KMS-11 (cell line): ENCODE measurements at regions not wholly inside any gene's neighbourhood (a gene's known extent, or its start where the extent isn't known, plus 50 kb on each side); places are given as distances from the start of the nearest gene placed in this dataset.

Experiments
- H2AFZ ChIP-seq: fragments of 200-600 bp; sonication (generic); 2 replicates; pipeline ENCODE4 v1.6.1; 2016; ENCODE audit warnings: antibody characterized with exemption, mixed run types, low read depth
- H3K27ac ChIP-seq: fragments of 200-600 bp; sonication (generic); 2 replicates; pipeline ENCODE4 v1.6.1; 2016; ENCODE audit warnings: mild to moderate bottlenecking, mixed run types
- H3K27me3 ChIP-seq: fragments of 200-600 bp; sonication (generic); 2 replicates; pipeline ENCODE4 v1.6.1; 2017; ENCODE audit warnings: mild to moderate bottlenecking, low read depth, mixed run types, moderate library complexity; ENCODE audit not compliant: insufficient read depth
- H3K36me3 ChIP-seq: fragments of 200-600 bp; sonication (generic); 2 replicates; pipeline ENCODE4 v1.6.1; 2017; ENCODE audit warnings: mild to moderate bottlenecking, mixed run types; ENCODE audit not compliant: insufficient read depth
- H3K4me1 ChIP-seq: fragments of 200-600 bp; sonication (generic); 2 replicates; pipeline ENCODE4 v1.6.1; 2016; ENCODE audit warnings: mild to moderate bottlenecking, low read depth, mixed run types; ENCODE audit not compliant: poor library complexity, severe bottlenecking
- H3K4me2 ChIP-seq: fragments of 200-600 bp; sonication (generic); 2 replicates; pipeline ENCODE4 v1.7.0; 2016; ENCODE audit warnings: mild to moderate bottlenecking, mixed run types
- H3K4me3 ChIP-seq: fragments of 200-600 bp; sonication (generic); IDR thresholded peaks from 2 replicates; pipeline ENCODE4 v1.6.1; 2017; ENCODE audit warnings: low read depth, low read length, mixed read lengths; ENCODE audit not compliant: insufficient read depth
- H3K79me2 ChIP-seq: fragments of 200-600 bp; sonication (generic); 2 replicates; pipeline ENCODE4 v1.6.1; 2016; ENCODE audit warnings: low read depth, mixed run types; ENCODE audit not compliant: insufficient read depth
- H3K9ac ChIP-seq: fragments of 200-600 bp; sonication (generic); 2 replicates; pipeline ENCODE4 v1.6.1; 2016; ENCODE audit warnings: mild to moderate bottlenecking, mixed run types
- H4K20me1 ChIP-seq: fragments of 200-600 bp; sonication (generic); 2 replicates; pipeline ENCODE4 v1.6.1; 2016; ENCODE audit warnings: mild to moderate bottlenecking, mixed run types; ENCODE audit not compliant: insufficient read depth
- CTCF ChIP-seq: fragments of 200-600 bp; sonication (generic); conservative IDR thresholded peaks from 2 replicates; pipeline ENCODE4 v1.6.1; 2017; ENCODE audit warnings: low read depth, mild to moderate bottlenecking, antibody characterized with exemption, low read length, moderate library complexity, mixed read lengths

- Histone ChIP-seq H3K27ac (no peak overlapping the region), H3K36me3 (no peaks in the 10 kb centered on the region), H3K4me2 (no peak overlapping the region), H3K4me1 (no peaks in the 10 kb centered on the region), H2AFZ (no peak overlapping the region), H3K79me2 (no peaks in the 10 kb centered on the region), H3K9ac (no peak overlapping the region), H3K4me3 (no peak overlapping the region), H3K27me3 (no peaks in the 10 kb centered on the region), H4K20me1 (no peaks in the 10 kb centered on the region)
- no peak for TF ChIP-seq CTCF
Measured at GRCh38 chr3:77885381-77885780, 845.5 kb downstream of the ROBO2 start.

DNA sequence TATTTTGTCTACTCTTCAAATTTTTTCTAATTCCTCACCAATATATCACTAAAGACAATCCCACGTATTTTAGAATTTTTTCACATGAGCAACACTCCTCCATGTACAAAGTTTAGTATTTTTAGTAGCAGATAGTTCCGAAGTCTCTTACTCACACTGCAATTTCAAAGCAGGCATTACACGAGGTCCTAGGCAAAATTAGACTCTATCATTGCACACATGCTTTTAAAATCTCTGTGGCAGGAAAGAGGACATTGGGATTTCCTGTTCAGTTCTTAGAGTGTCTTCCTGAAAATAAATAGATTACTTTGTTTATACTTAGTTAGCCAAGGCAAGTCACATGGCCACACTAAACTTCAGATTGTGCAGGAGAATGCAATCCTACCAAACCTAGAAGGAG, 847.7 kb downstream of the ROBO2 start:
- no peaks in the 10 kb centered on the region for H3K36me3 ChIP-seq
- no peak for TF ChIP-seq CTCF
- no peaks in the 10 kb centered on the region for H3K79me2 ChIP-seq
- H3K9ac ChIP-seq, result no peak overlapping the region
- no peak overlapping the region for H3K27ac ChIP-seq
- no peaks in the 10 kb centered on the region for H4K20me1 ChIP-seq
- H3K4me3 ChIP-seq, result no peak overlapping the region
- no peak overlapping the region for H3K4me2 ChIP-seq
- no peak overlapping the region for H2AFZ ChIP-seq
- no peaks in the 10 kb centered on the region for H3K4me1 ChIP-seq
- H3K27me3 ChIP-seq, result no peaks in the 10 kb centered on the region

DNA sequence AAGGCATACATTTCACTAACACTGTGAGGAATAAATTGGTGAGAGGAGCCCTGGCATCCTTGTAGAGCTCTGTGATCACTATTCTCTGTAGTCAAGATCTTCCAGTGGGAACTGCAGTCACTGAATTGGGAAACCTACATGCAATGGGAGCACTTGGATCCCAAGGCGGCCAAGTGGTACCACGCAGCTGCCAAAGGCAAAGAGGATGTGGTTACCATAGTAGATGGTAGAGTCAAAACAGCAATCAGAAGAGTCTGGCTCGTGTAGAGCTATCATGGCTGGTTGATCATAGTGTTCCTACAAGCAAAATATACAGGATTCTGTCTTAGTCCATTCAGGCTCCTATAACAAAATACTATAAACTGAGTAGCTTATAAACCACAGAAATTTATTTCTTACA, 849.7 kb downstream of the ROBO2 start:
- H3K79me2 ChIP-seq, result no peaks in the 10 kb centered on the region
- H3K27ac ChIP-seq, result no peak overlapping the region
- H3K9ac ChIP-seq, result no peak overlapping the region
- no peaks in the 10 kb centered on the region for H3K4me1 ChIP-seq
- no peaks in the 10 kb centered on the region for H3K27me3 ChIP-seq
- no peak for TF ChIP-seq CTCF
- no peak overlapping the region for H2AFZ ChIP-seq
- no peak overlapping the region for H3K4me2 ChIP-seq
- H4K20me1 ChIP-seq, result no peaks in the 10 kb centered on the region
- H3K4me3 ChIP-seq, result no peak overlapping the region
- H3K36me3 ChIP-seq, result no peaks in the 10 kb centered on the region

GRCh38 chr3:77898621-77899020, 858.7 kb downstream of the ROBO2 start:
- no peak for TF ChIP-seq CTCF
- Histone ChIP-seq H3K27me3 (no peaks in the 10 kb centered on the region), H3K9ac (no peak overlapping the region), H3K27ac (no peak overlapping the region), H3K36me3 (no peaks in the 10 kb centered on the region), H2AFZ (no peak overlapping the region), H4K20me1 (no peaks in the 10 kb centered on the region), H3K4me1 (no peaks in the 10 kb centered on the region), H3K4me2 (no peak overlapping the region), H3K4me3 (no peak overlapping the region), H3K79me2 (no peaks in the 10 kb centered on the region)

- H3K79me2 ChIP-seq, result no peaks in the 10 kb centered on the region
- no peak overlapping the region for H3K27ac ChIP-seq
- no peak for TF ChIP-seq CTCF
- H3K4me1 ChIP-seq, result no peaks in the 10 kb centered on the region
- H3K4me3 ChIP-seq, result no peak overlapping the region
- H3K9ac ChIP-seq, result no peak overlapping the region
- H3K36me3 ChIP-seq, result no peaks in the 10 kb centered on the region
- no peaks in the 10 kb centered on the region for H4K20me1 ChIP-seq
- no peaks in the 10 kb centered on the region for H3K27me3 ChIP-seq
- no peak overlapping the region for H2AFZ ChIP-seq
- no peak overlapping the region for H3K4me2 ChIP-seq
Measured at GRCh38 chr3:77902675-77903074, 862.8 kb downstream of the ROBO2 start.
